Keratinocyte (primary cell): ENCODE measurements at regions not wholly inside any gene's neighbourhood (a gene's known extent, or its start where the extent isn't known, plus 50 kb on each side); places are given as distances from the start of the nearest gene placed in this dataset.

Experiments used
- DNase-seq: peaks from one replicate; pipeline ENCODE4 v3.0.0-alpha.2; 2011; ENCODE audit warnings: low read depth, missing footprints, low spot score
- FAIRE-seq: peaks from 2 replicates; lab custom pipeline; 2011; peaks lifted over from hg19 to GRCh38; lab: Jason Lieb, UNC
- H2AFZ ChIP-seq: 2 replicates; pipeline ENCODE4 v1.6.0; 2012; ENCODE audit warnings: low read length, control low read depth, inconsistent platforms; ENCODE audit not compliant: control insufficient read depth
- H3K27ac ChIP-seq: 2 replicates; pipeline ENCODE4 v1.5.1; 2011; ENCODE audit warnings: low read length; ENCODE audit not compliant: control insufficient read depth, insufficient read depth
- H3K27me3 ChIP-seq: 3 replicates; pipeline ENCODE4 v1.6.0; 2011; ENCODE audit warnings: low read length; ENCODE audit not compliant: control insufficient read depth, insufficient read depth; ENCODE audit errors: extremely low read depth
- H3K36me3 ChIP-seq, 2 experiments: 2 replicates in 1 of 2; 3 replicates in 1 of 2; pipeline ENCODE4 v1.5.1; 2011; ENCODE audit warnings: low read length in 2 of 2, mild to moderate bottlenecking in 1 of 2; ENCODE audit not compliant: control insufficient read depth in 2 of 2, insufficient read depth in 2 of 2; ENCODE audit errors: extremely low read depth in 1 of 2
- H3K4me1 ChIP-seq: 3 replicates; pipeline ENCODE4 v1.5.1; 2011; ENCODE audit warnings: low read length; ENCODE audit not compliant: control insufficient read depth, insufficient read depth; ENCODE audit errors: extremely low read depth
- H3K4me2 ChIP-seq: 3 replicates; pipeline ENCODE4 v1.6.0; 2011; ENCODE audit warnings: low read depth, low read length; ENCODE audit not compliant: control insufficient read depth, insufficient read depth; ENCODE audit errors: extremely low read depth
- H3K4me3 ChIP-seq, 3 experiments: fragments of 200-600 bp in 1 of 3; sonication (generic) in 1 of 3; 2 replicates in 2 of 3; 3 replicates in 1 of 3; pipeline ENCODE4 v1.5.1; 2011 to 2016; ENCODE audit warnings: low read length in 3 of 3, mild to moderate bottlenecking in 3 of 3, control low read depth in 2 of 3, inconsistent platforms in 1 of 3, low read depth in 1 of 3, mixed read lengths in 1 of 3, mixed run types in 1 of 3, moderate library complexity in 1 of 3; ENCODE audit not compliant: control insufficient read depth in 2 of 3, insufficient read depth in 2 of 3; ENCODE audit errors: extremely low read depth in 1 of 3
- H3K79me2 ChIP-seq: 2 replicates; pipeline ENCODE4 v1.6.0; 2012; ENCODE audit warnings: low read length; ENCODE audit not compliant: control insufficient read depth, insufficient read depth
- H3K9ac ChIP-seq: 3 replicates; pipeline ENCODE4 v1.6.0; 2011; ENCODE audit warnings: low read length; ENCODE audit not compliant: control insufficient read depth, insufficient read depth; ENCODE audit errors: extremely low read depth
- H3K9me1 ChIP-seq: 3 replicates; pipeline ENCODE4 v1.6.0; 2011; ENCODE audit warnings: low read length; ENCODE audit not compliant: control insufficient read depth, insufficient read depth; ENCODE audit errors: extremely low read depth
- H3K9me3 ChIP-seq: 2 replicates; pipeline ENCODE4 v1.5.1; 2012; ENCODE audit warnings: low read depth, low read length; ENCODE audit not compliant: control insufficient read depth
- H4K20me1 ChIP-seq: 3 replicates; pipeline ENCODE4 v1.6.0; 2011; ENCODE audit warnings: low read length; ENCODE audit not compliant: control insufficient read depth, insufficient read depth; ENCODE audit errors: extremely low read depth
- EZH2 ChIP-seq: IDR thresholded peaks from one replicate; pipeline ENCODE4 v1.6.1; 2012; ENCODE audit warnings: inconsistent platforms, mild to moderate bottlenecking, low read length, moderate library complexity
- dilution Hi-C: fragments of 300-500 bp; cut with MboI; formaldehyde crosslinking; loops from one replicate; pipeline ENCODE4 v1.7.0; 2020; ENCODE audit warnings: low sequenced_read_pairs; ENCODE audit not compliant: extremely low pct_ligation_motif_present
- TF ChIP-seq, protein P1 (sequence below), 3 experiments: IDR thresholded peaks in 1 of 3; conservative IDR thresholded peaks in 1 of 3; optimal IDR thresholded peaks in 1 of 3; 2 replicates in 2 of 3; 3 replicates in 1 of 3; pipeline versions ENCODE3 to v1.5.1; 2011; ENCODE audit warnings: low read length in 3 of 3, mild to moderate bottlenecking in 3 of 3, moderate library complexity in 2 of 3, control low read depth in 1 of 3, inconsistent platforms in 1 of 3; ENCODE audit not compliant: insufficient read depth in 2 of 3; ENCODE audit errors: extremely low read depth in 1 of 3

DNA sequence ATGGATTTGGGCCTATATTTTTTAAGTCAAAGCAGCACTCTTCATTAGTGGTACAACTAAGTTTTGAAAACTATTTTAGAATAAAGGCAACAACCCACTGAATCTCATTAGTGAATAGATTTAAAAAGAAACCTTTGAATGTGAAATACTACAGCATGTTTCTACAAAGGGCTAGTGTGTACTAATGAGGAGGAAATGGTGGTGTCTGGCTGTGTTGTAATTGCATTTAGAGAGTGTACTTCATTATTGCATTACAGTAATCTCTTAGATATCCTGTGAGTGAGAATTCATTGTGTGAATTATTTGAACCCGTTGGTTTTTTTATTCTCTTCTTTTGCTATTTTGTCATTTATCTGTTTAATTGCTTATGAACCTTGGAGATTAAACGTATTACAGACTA lies 575.4 kb upstream of the FAM98A start:
- Histone ChIP-seq H3K27ac (no peak overlapping the region), H2AFZ (no peak overlapping the region), H3K27me3 (no peaks in the 10 kb centered on the region), H3K9me3 (no peaks in the 10 kb centered on the region), H4K20me1 (no peaks in the 10 kb centered on the region), H3K9me1 (no peaks in the 10 kb centered on the region), H3K36me3 (no peaks in the 10 kb centered on the region), H3K4me2 (no peak overlapping the region), H3K4me1 (no peaks in the 10 kb centered on the region), H3K79me2 (no peaks in the 10 kb centered on the region), H3K9ac (no peak overlapping the region), H3K4me3 (no peak overlapping the region)
- dilution Hi-C loops: no loop called here
- DNase-seq: no peak
- no peak for FAIRE-seq
- no peak for TF ChIP-seq EZH2
- TF ChIP-seq, protein P1, sequence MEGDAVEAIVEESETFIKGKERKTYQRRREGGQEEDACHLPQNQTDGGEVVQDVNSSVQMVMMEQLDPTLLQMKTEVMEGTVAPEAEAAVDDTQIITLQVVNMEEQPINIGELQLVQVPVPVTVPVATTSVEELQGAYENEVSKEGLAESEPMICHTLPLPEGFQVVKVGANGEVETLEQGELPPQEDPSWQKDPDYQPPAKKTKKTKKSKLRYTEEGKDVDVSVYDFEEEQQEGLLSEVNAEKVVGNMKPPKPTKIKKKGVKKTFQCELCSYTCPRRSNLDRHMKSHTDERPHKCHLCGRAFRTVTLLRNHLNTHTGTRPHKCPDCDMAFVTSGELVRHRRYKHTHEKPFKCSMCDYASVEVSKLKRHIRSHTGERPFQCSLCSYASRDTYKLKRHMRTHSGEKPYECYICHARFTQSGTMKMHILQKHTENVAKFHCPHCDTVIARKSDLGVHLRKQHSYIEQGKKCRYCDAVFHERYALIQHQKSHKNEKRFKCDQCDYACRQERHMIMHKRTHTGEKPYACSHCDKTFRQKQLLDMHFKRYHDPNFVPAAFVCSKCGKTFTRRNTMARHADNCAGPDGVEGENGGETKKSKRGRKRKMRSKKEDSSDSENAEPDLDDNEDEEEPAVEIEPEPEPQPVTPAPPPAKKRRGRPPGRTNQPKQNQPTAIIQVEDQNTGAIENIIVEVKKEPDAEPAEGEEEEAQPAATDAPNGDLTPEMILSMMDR (optimal IDR thresholded peaks at IDR 0.05 in 1 of 3, IDR thresholded peaks at IDR 0.05 in 1 of 3, conservative IDR thresholded peaks at IDR 0.05 in 1 of 3; ENCODE audit: extremely low read depth in 1 of 3, insufficient read depth in 2 of 3, low read length in 3 of 3): no peak

DNA sequence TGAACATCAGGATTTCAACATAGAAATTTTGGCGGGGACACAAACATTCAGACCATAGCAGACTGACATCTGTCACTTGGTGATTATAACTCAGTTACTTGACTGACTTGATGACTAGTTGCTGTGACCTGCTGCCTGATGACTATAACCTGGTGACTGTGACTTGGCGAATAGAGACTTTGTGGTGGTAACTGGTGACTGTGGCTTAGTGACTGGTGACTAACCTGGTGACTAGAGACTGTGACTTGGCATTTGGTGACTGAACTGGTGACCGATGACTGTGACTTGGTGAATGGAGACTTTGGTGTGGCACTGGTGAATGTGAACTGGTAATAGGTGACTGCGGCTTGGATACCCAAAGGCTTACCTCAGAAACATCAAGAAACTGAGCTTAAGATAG lies 563.1 kb upstream of the FAM98A start:
- Histone ChIP-seq H3K36me3 (no peaks in the 10 kb centered on the region), H3K27me3 (no peaks in the 10 kb centered on the region), H3K79me2 (no peaks in the 10 kb centered on the region), H3K9me1 (no peaks in the 10 kb centered on the region), H3K9ac (no peak overlapping the region), H3K9me3 (no peaks in the 10 kb centered on the region), H3K4me1 (no peaks in the 10 kb centered on the region), H2AFZ (no peak overlapping the region), H4K20me1 (no peaks in the 10 kb centered on the region), H3K4me3 (no peak overlapping the region), H3K27ac (no peak overlapping the region), H3K4me2 (no peak overlapping the region)
- TF ChIP-seq EZH2: no peak
- TF ChIP-seq, protein P1 (optimal IDR thresholded peaks at IDR 0.05 in 1 of 3, IDR thresholded peaks at IDR 0.05 in 1 of 3, conservative IDR thresholded peaks at IDR 0.05 in 1 of 3; ENCODE audit: extremely low read depth in 1 of 3, insufficient read depth in 2 of 3, low read length in 3 of 3): no peak
- DNase-seq (no peak), FAIRE-seq (no peak)
- dilution Hi-C loops: no loop called here
